Glomerular endothelial cell (primary cell): ENCODE measurements at regions not wholly inside any gene's neighbourhood (a gene's known extent, or its start where the extent isn't known, plus 50 kb on each side); places are given as distances from the start of the nearest gene placed in this dataset.

ENCODE experiments used
- DNase-seq: peaks from one replicate; pipeline ENCODE4 v3.0.0-alpha.2; 2011; ENCODE audit warnings: low read depth, low spot score; ENCODE audit errors: extremely low read depth

- DNase-seq, result no peak
Observed at GRCh38 chr13:31081316-31081715, 80.4 kb downstream of the HSPH1 start.

- DNase-seq, result no peak
Observed at GRCh38 chr13:31074756-31075155, 86.9 kb downstream of the HSPH1 start.

GRCh38 chr13:31073859-31074718, 87.6 kb downstream of the HSPH1 start:
- DNase-seq, result no peak

- DNase-seq, result no peak
Observed at GRCh38 chr13:31072041-31072440, 89.7 kb downstream of the HSPH1 start.

- no peak for DNase-seq
Observed at GRCh38 chr13:31069808-31070534, 91.7 kb downstream of the HSPH1 start.

- no peak for DNase-seq
Observed at GRCh38 chr13:31068119-31068423, 93.6 kb downstream of the HSPH1 start.

- DNase-seq, result no peak
Observed at GRCh38 chr13:31067416-31068118, 94.1 kb downstream of the HSPH1 start.

GRCh38 chr13:31064636-31065035, 97.1 kb downstream of the HSPH1 start:
- DNase-seq, result no peak

GRCh38 chr13:31063772-31064171, 97.9 kb downstream of the HSPH1 start:
- no peak for DNase-seq

GRCh38 chr13:31060655-31061054, 101.0 kb downstream of the HSPH1 start:
- no peak for DNase-seq

- DNase-seq, result no peak
Observed at GRCh38 chr13:31060220-31060619, 101.5 kb downstream of the HSPH1 start.

- no peak for DNase-seq
Observed at GRCh38 chr13:31057403-31058033, 104.2 kb downstream of the HSPH1 start.

- DNase-seq, result no peak
Observed at GRCh38 chr13:31056644-31057271, 104.9 kb downstream of the HSPH1 start.

- DNase-seq, result no peak
Observed at GRCh38 chr13:31055589-31055988, 106.1 kb downstream of the HSPH1 start.

GRCh38 chr13:31054632-31055031, 107.1 kb downstream of the HSPH1 start:
- no peak for DNase-seq

GRCh38 chr13:31053896-31054295, 107.8 kb downstream of the HSPH1 start:
- no peak for DNase-seq

- DNase-seq, result no peak
Observed at GRCh38 chr13:31053091-31053490, 108.6 kb downstream of the HSPH1 start.

GRCh38 chr13:31052478-31052877, 109.2 kb downstream of the HSPH1 start:
- no peak for DNase-seq

GRCh38 chr13:31051999-31052398, 109.7 kb downstream of the HSPH1 start:
- DNase-seq, result no peak

GRCh38 chr13:31050486-31051400, 111.0 kb downstream of the HSPH1 start:
- no peak for DNase-seq
